Ecto neural progenitor cell (in vitro differentiated cells): ENCODE measurements at regions not wholly inside any gene's neighbourhood (a gene's known extent, or its start where the extent isn't known, plus 50 kb on each side); places are given as distances from the start of the nearest gene placed in this dataset.
A peak's percentile ranks its signal among the peaks of the same experiment; 100 is the strongest.
"Not testable (repeated sequence)": the region's sequence is repeated elsewhere in the genome, so short reads cannot be mapped to it uniquely, and the experiment has no call there.

ENCODE experiments used
- DNase-seq: peaks from one replicate; pipeline ENCODE4 v3.0.0-alpha.2; 2018; ENCODE audit warnings: low spot score

DNA sequence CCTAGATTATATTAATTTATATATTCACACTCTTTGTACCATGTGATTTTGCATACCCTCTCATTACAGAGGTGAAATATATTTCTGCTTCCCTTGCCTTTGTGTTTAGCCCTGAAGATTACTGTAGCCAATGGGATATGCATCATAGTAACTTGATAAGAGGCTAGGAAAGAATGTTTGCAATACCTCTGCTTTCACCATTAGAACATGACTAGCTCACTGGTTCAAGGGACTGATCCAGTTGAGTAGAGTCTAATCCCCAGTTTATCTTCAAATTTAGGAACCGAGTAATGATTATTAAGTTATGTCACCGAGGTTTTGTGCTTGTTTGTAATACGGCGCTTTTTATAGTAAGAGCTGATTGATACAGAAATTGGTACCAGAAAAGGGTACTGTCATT lies 552.6 kb upstream of the GJE1 start:
- no peak for DNase-seq

DNA sequence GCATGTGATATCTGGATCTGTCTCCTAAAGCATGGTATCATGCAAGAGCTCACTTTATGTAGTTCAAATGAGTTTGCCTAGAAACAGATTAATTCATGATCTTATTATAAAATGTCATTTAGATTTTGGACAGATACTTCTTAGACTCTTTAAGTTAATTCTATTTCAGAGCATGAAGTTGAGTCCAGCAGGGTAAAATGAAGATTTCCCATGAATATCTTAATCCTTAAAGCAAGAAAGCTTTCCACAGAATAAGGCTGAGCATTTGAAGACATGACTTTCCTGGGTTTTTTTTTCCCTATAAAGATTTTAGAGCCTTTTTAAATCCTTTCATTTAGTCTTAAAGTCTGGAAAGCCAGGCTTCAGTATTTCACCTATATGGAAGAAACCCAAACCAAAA lies 556.0 kb upstream of the GJE1 start:
- no peak for DNase-seq

DNA sequence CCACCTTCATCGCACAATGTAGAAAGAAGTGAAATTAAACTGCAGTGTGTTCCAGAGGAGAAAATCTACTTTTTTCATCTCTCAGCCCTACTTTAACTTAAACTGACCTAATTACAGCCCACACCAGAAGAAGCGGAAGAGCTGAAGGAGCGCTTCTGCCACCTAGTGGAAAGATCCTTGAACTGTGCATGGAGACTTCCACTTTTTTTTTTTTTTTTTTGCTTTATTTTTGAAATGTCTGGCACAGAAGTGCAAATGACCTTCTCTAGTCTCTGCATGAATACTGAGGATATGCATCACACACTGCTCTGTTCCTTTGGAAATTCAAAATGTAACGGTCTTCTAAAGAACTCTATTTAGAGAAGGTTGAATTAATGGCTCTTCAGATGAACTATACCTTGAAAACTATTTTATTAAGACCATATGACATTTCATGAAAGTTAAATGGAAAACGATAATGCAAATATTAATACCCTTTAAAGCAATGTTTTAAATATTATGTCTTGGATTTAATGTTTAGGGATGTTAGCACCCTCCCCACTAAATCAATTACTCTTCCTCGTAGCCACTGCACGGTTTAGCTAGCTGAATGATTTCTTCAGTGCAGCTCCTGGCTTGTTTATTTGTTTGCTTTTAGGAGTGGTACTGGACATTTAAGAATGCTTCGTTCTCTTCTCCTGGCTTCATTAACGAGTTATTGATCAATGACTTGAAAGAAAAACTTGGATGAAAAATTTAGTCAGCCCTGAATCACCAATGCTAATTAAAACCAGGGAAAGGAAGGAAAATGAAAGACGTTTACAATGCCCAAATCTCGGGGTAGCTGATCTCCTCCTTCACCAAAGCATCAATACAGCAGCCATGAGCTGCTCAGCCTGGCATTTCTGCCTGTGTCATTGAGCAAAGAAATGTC lies 569.6 kb upstream of the GJE1 start:
- peak; percentile 54 for DNase-seq

DNA sequence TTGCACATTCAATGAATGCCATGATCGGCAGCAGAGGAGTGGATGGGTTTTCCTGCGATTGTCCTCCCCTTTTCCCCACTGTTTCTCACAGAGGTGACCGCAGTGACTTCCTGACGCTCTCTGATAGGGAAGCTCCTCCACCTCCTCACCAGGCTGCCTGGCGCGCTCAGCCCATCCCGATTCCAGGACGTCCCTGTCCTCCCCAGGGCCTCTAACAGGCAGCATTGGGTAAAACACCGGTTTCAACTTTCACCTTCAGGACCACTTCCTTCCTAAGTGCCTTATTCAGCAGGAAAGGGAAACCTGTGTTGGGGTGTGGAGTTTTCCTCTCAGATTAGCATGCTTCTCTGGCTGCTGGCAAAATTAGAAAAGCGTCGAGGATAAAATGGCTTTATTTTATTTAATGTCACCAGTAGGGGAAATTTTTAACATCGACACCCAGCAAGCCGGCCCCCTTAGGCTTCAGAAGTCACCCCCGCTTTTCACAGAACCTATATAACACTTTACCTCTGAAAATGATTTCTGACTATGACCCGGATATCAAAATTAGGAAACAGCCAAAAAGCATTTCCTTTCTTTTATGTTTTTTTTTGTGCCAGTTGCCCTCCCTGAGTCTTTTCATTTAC lies 570.4 kb upstream of the GJE1 start:
- peak; percentile 59 for DNase-seq

DNA sequence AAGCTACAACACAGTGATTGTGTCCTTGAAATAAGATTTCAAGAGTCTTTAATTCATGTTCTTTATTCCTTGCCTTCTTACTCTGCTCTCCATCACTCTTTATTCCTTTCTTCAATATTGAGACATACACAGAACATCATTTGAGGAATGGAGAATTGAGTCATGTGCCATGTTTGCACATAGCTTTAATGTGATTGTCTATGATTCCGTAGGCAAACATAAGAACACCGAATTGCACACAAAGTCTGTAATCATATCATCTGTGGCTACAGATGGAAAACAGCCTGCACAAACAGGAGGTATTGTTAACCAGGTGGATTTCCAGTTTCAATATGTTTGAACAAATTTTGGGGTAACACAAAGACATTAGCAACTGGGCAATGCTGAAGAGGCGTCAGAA lies 571.6 kb upstream of the GJE1 start:
- no peak for DNase-seq

DNA sequence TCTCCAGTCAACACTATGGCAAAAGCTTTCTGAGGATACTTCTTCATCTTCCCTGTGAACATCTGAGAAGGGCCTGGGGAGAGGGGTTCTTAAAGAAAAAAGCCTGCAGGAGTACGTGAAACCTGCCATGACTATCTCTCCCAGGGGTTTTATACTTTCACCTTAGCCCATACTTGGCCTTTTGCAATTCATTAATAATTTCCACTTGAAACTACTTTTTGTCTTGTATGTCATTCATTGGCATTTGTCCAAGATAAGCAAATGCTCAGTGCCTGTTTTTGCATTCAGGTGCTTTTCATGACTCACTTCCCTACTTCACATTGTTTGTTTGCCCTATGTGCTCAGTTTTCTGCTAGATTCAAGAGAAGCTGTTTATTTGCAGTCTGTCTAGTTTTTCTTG lies 580.3 kb upstream of the GJE1 start:
- DNase-seq, result no peak

DNA sequence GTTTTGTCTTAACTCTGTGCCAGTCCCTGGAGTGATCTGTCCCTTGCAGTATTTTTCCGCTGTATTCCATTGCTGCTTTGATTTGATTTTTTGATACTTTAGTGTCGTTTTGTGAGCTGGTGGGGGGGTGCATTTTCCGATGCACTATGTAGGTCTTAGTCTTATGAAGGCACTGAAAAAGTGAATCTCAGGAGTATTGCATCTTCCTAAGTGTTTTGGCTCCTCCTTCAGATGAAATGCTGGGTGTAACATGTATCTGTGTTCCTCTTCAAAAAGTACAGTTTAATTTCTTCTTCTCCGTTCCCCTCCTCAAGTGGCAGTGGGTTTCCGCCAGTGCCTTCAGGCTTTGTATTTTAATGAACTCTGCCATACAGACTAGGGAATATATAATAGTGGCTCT lies 580.7 kb upstream of the GJE1 start:
- no peak for DNase-seq

DNA sequence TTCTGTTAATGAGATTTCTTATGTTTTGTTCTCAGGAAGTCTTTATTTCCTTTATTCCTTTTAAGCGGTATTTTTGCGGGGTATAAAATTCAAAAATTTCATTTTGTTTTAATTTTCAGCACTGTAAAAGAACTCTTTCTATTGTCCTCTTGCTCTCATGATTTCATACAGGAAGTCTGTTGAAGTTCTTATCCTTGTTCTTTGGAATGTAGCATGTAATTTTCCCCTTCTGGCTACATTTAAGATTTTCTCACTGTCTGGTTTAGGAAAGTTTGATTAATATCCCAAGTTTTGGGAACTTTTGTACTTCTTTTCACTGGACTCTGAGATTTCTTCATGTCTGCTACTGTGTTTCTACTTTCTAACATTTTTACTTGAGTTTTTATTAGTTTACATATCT lies 581.4 kb upstream of the GJE1 start:
- DNase-seq, result no peak

DNA sequence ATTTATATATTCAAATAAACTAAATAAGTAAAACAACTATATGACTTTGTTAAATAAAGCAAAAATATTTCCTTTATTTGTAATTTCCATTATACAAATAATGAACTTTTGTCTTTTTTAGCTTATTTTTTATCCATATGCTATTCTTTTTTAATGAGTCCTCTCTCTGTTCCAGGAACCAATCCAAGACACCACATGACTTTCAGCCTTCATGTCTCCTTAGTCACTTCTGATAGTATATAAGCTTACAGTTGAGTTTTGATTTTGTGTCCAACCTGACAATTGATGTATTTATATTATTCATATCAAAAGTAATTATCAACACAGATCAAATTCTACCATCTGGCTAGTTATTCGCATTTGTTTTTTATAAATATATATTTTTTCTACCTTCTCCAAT lies 582.3 kb upstream of the GJE1 start:
- no peak for DNase-seq

DNA sequence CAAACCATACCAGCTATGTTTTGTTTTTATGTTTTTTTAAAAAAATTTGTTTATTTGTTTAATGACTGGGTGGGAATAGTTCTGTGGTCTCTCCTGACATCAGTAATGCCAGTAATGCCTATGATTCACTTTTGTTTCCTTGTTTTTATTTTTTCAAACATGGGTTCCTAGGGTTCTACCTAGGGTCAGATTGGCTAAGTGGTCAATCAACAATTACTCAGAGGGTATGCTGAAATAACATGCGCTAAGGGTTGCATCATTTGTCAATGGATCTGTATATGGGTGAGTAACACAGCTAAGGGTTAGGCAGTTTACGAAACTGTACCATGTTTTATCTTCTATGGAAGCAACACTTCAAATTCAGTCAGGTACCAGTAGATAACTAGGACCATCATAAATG lies 583.8 kb upstream of the GJE1 start:
- no peak for DNase-seq

DNA sequence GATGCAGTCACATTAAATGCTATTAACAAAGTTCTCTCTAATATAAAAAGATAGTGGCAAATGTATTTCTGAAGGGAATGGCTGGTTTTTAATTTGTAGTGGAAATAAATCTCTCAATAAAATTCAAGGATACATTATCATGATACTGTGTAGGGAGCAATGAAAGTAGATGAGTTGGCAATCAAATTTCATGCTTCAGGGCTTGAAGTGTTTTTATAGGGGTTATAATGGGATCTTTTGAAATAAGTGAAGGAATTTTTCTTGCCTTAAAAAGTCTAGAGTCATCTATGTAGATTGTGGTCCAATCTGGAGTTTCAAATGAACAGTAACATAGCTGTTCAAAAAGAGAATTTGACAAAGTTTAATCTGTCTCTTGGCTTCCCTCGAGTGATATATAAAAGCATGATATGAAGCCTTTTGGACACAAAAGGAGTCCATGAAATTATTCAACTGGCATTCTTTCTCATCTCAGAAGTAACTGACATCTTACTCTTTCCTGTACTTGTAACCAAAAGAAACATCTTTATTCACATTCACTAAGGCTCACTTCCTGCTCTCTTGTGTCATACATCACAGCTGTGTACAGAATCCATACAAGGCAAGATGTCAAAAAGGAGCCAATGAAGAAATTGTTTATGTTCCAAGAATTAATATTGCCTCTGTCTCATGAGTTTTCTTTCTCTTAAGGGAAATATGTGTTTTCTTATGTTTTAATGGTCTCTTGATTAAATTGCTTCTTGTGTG lies 591.0 kb upstream of the GJE1 start:
- DNase-seq, result no peak

DNA sequence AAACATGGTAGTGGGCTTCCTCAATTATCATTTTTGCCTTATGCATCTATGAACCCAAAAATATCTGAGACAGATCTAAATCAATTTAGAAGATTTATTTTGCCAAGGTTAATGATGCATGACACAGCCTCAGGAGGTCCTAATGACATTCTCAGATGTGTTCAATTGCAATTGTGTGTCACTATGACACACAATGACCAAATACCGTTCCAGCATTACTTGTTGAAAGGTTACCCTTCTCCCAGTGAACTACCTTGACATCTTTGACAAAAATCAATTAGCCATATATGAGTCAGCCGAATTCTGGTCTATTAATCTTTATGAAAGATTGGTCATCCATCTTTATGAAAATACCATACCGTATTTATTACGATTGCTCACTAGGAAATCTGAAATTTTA lies 592.5 kb upstream of the GJE1 start:
- DNase-seq, result no peak

DNA sequence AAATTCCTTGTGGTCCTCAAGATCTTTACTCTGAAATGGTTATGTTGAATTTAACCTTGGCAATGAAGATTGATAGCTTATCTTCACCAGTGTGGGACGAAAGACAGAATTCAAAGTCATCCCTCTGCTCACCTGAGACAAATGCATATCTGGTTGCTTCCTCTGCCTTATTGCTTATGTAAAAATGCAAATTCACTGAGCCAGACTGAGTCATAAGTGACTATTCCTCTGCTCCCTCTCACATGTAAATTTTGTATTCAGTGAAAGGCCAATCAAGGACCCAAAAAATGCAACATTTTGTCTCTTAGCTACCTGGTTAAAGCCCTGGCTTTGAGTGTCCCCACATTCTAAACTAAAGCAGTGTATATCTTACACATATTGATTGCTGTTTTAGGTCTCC lies 593.1 kb upstream of the GJE1 start:
- DNase-seq, result no peak

DNA sequence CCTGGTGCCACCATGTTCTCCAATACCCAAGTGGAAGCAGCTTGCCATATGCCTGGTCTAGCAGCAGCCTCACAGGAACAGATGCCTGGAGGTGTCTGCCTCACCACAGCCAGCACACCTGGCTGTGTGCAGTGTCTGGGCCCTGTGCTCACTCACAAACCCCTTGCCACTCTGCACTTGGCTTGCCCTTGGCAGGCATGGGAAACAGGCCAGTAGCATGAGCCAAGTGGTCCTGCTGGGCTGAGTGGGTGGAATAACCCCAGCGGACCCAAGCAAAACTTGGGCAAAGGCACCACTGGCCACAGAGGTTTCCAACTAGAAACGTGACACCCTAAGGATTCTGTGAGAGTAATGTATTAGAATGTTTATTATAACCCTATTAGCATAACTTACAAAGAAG lies 600.5 kb upstream of the GJE1 start:
- DNase-seq, result no peak

DNA sequence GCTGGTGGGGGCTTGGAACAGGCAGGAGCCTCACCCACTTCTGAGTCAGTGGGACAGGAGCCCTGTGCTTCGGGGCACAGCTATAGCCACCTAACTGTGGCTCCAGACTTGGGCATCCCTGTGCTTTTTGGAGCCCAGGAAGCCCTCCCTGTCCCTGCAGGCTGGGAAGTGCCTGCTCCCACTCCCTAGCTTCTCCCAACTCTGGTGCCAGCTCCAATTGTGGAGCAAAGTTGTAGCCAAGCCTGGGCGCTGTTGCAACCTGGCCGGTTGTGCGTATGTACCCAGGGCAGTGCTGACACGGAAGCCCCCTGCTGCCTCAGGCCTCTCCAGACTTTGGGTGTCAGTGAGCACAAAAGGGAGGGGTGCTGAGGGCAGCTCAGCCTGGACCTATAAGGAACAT lies 601.7 kb upstream of the GJE1 start:
- DNase-seq, result no peak

DNA sequence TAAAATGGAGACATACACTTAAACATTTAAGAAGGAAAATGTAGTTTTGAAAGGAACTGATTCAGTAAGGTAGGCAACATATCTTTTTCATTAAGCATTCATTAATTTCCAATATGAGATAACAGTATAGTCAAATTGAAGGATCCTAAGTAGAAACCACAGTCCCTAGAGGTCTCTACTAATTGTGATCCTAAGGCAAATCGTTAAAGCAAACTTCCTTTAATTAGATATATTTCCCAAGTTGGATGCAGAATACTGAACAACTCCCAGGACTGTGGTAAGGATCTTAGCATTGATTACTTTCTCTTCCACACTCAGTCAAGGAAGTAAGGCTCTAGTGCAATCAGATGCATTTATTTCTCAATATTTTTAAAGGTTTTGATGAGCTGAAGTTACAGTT lies 604.1 kb upstream of the GJE1 start:
- DNase-seq, result no peak

DNA sequence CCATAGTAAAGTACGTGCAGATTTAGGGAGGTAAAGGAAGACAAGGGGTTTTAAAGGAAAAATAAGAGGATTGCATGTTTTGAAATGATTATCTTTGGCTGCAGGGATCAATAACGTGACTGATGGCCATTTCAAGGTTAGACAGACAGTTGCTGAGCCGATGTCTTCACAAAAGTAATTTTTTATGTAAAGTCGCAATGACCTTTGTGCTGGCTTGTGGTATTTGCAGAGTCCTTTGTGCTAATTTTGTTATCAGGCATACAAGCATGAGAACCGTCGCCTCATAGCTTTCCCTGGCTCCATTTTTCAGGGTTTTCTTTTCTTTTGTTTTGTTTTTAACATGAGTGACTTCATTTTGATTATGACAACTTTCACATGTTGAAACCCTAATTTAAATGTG lies 605.7 kb upstream of the GJE1 start:
- DNase-seq, result no peak

DNA sequence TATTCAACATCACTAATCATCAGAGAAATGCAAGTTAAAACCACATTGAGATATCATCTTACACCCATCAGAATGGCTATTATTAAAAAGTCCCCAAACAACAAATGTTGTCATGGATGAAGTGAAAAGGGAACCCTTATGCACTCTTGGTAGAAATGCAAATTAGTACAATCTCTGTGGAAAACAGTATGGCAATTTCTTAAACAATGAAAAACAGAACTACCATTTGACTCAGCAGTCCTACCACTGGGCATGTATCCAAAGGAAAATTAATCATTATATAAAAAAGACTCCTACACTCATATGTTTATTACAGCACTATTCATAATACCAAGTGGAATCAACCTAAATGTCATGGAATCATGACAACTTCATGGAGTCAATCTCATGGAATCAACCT lies 611.3 kb upstream of the GJE1 start:
- DNase-seq, result no peak

DNA sequence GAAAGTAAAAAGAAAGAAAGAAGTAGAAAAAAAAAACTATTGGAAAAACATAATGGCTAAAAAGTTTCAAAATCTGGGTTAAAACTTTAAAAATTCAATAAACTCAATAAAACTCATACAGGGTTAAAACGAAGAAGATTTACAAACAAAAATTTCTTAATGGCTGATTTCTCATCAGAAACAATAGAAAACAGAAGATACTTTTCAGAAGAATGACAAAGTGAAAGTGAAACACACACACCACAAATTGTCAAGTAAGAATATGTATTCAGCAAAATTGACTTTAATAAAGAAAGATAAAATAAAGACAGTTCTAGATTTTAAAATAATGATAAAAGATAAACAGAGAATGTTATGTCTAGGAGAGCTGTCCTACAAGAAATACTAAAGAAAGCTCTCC lies 618.9 kb upstream of the GJE1 start:
- no peak for DNase-seq

DNA sequence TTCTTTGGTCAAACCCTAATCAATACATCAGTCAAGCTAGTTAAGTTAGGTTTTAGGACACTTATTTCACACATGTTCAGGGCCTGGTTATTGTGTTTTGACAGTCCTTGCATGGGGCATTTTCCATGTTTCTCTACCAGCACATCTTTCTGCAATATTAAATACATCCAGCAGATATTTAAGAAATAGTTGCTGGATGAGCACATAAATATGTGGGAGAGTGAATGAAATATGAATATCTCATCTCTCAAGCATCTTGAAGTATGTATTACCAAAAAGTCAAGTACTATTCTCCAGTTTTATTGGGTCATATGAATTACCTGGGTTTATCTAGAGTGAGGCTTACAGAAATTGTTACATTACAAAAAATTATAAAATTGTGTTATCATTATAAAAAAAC lies 621.9 kb upstream of the GJE1 start:
- DNase-seq, result no peak

DNA sequence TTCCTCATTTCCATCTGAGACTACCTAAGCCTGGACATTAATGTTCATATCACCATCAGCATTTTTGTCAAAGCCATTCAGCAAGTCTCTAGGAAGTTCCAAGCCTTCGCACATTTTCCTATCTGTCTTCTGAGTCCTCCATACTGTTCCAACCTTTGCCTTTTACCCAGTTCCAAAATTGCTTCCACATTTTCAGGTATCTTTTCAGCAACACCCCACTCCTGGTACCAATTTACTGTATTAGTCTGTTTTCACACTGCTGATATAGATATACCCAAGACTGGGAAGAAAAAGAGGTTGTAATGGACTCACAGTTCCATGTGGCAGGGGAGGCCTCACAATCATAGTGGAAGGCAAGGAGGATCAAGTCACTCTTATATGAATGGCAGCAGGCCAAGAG lies 626.7 kb upstream of the GJE1 start:
- DNase-seq, result not testable (repeated sequence)

DNA sequence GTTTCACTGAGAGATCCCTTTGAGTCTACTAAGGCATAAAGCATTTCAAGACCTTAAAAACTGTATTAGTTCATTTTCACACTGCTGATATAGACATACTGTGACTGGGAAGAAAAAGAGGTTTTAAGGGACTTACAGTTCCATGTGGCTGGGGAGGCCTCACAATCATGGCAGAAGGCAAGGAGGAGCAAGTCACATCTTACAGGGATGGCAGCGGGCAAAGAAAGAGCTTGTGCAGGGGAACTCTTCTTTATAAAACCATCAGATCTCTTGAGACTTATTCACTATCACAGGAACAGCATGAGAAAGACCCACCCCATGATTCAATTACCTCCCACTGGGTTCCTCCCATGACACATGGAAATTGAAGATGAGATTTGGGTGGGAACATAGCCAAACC lies 628.4 kb upstream of the GJE1 start:
- DNase-seq, result not testable (repeated sequence)

DNA sequence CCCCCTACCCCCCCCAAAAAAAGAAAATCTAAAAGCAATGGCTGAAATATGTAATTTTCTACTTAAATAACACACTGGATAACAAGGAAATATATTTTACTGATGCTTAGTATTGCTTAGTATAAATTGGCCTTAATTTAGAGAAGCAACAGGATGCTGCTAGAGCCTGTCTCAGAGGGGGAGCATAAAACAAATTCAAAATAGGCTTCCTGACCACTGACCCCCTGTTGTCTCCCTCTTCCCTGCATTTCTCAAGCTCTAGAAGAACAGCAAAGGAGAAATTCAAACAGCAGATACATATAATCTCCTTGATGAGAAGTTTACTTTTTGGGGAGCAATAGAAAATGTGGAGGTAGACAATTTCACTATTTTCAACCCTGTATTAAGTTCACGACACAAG lies 631.1 kb upstream of the GJE1 start:
- no peak for DNase-seq
